WTC11 (cell line): ENCODE measurements at regions not wholly inside any gene's neighbourhood (a gene's known extent, or its start where the extent isn't known, plus 50 kb on each side); places are given as distances from the start of the nearest gene placed in this dataset.
"Not testable (repeated sequence)": the region's sequence is repeated elsewhere in the genome, so short reads cannot be mapped to it uniquely, and the experiment has no call there.

Experiments used
- ATAC-seq: fragments of 200-7000 bp; cut with Tn5 transposase; 2 replicates; pipeline ENCODE4 v1.10.0; 2021; ENCODE audit warnings: mild to moderate bottlenecking, moderate library complexity
- CTCF ChIA-PET: fragments of 300-600 bp; sonication (Branson Sonifier 250); formaldehyde crosslinking; loops from one replicate; lab custom pipeline; 2021; ENCODE audit warnings: antibody characterized with exemption; lab: Charles Lee
- POLR2A ChIA-PET: fragments of 350-600 bp; sonication (Branson Sonifier 250); formaldehyde crosslinking; loops from one replicate; lab custom pipeline; 2021; ENCODE audit warnings: antibody characterized with exemption; lab: Charles Lee
- DNase-seq: peaks from one replicate; pipeline ENCODE4 v3.0.0; 2021; ENCODE audit warnings: low spot score
- H3K27ac Mint-ChIP-seq: 2 replicates; pipeline ENCODE4 v1.8.0; 2021; ENCODE audit warnings: mixed read lengths
- H3K27me3 Mint-ChIP-seq: 2 replicates; pipeline ENCODE4 v1.8.0; 2021; ENCODE audit warnings: low read depth, mild to moderate bottlenecking, moderate library complexity, mixed read lengths
- H3K36me3 Mint-ChIP-seq: 2 replicates; pipeline ENCODE4 v1.8.0; 2021; ENCODE audit warnings: mixed read lengths
- H3K4me1 Mint-ChIP-seq: 2 replicates; pipeline ENCODE4 v1.8.0; 2022; ENCODE audit warnings: mixed read lengths
- H3K4me3 Mint-ChIP-seq: 2 replicates; pipeline ENCODE4 v1.8.0; 2021; ENCODE audit warnings: mild to moderate bottlenecking, moderate library complexity, mixed read lengths
- H3K9me3 Mint-ChIP-seq: 2 replicates; pipeline ENCODE4 v1.8.0; 2021; ENCODE audit warnings: mixed read lengths
- EMX1 ChIP-seq: fragments of 250-450 bp; sonication (Bioruptor Pico); IDR thresholded peaks from 2 replicates; pipeline ENCODE4 v1.8.0; 2021; ENCODE audit warnings: mild to moderate bottlenecking
- FOXP1 ChIP-seq: sonication (generic); formaldehyde crosslinking; IDR thresholded peaks from 2 replicates; pipeline ENCODE4 v1.8.0; 2022; ENCODE audit warnings: missing genetic modification reagents, mild to moderate bottlenecking, moderate library complexity, borderline replicate concordance
- HMGA2 ChIP-seq: fragments of 250-450 bp; sonication (Bioruptor Pico); IDR thresholded peaks from 2 replicates; pipeline ENCODE4 v1.4.0; 2021; ENCODE audit warnings: mild to moderate bottlenecking, moderate library complexity
- JUN ChIP-seq: sonication (generic); formaldehyde crosslinking; IDR thresholded peaks from 2 replicates; pipeline ENCODE4 v1.8.0; 2023; ENCODE audit warnings: mild to moderate bottlenecking, missing genetic modification reagents
- NFE2L1 ChIP-seq: sonication (generic); formaldehyde crosslinking; IDR thresholded peaks from 2 replicates; pipeline ENCODE4 v1.8.1; 2023; ENCODE audit warnings: missing genetic modification reagents
- NFYB ChIP-seq: sonication (generic); formaldehyde crosslinking; conservative IDR thresholded peaks from 2 replicates; pipeline ENCODE4 v1.8.0; 2022; ENCODE audit warnings: low read depth, missing genetic modification reagents
- NR1H2 ChIP-seq: sonication (generic); formaldehyde crosslinking; IDR thresholded peaks from 2 replicates; pipeline ENCODE4 v1.9.0; 2021; ENCODE audit warnings: mild to moderate bottlenecking, moderate library complexity, missing genetic modification reagents
- RELA ChIP-seq: sonication (generic); formaldehyde crosslinking; IDR thresholded peaks from 2 replicates; pipeline ENCODE4 v1.8.1; 2022; ENCODE audit warnings: missing genetic modification reagents, mild to moderate bottlenecking, borderline replicate concordance
- SMAD4 ChIP-seq: sonication (generic); formaldehyde crosslinking; IDR thresholded peaks from 2 replicates; pipeline ENCODE4 v1.8.0; 2022; ENCODE audit warnings: mild to moderate bottlenecking, missing genetic modification reagents
- SOX15 ChIP-seq: fragments of 250-450 bp; sonication (Bioruptor Pico); IDR thresholded peaks from 2 replicates; pipeline ENCODE4 v1.9.0; 2021; ENCODE audit warnings: mild to moderate bottlenecking
- TEAD4 ChIP-seq: sonication (generic); formaldehyde crosslinking; IDR thresholded peaks from 2 replicates; pipeline ENCODE4 v1.8.0; 2022; ENCODE audit warnings: mild to moderate bottlenecking, missing genetic modification reagents
- ZNF396 ChIP-seq: fragments of 250-450 bp; sonication (Bioruptor Pico); IDR thresholded peaks from 2 replicates; pipeline ENCODE4 v1.8.0; 2021; ENCODE audit warnings: mild to moderate bottlenecking, moderate library complexity, borderline replicate concordance
- TF ChIP-seq, protein P1 (sequence below): sonication (generic); formaldehyde crosslinking; IDR thresholded peaks from 2 replicates; pipeline ENCODE4 v1.8.0; 2022; ENCODE audit warnings: missing genetic modification reagents
- TF ChIP-seq, protein P2 (sequence below): sonication (generic); formaldehyde crosslinking; IDR thresholded peaks from 2 replicates; pipeline ENCODE4 v1.8.1; 2023; ENCODE audit warnings: mild to moderate bottlenecking, missing genetic modification reagents, borderline replicate concordance
- TF ChIP-seq, protein P3 (sequence below): sonication (generic); formaldehyde crosslinking; IDR thresholded peaks from 2 replicates; pipeline ENCODE4 v1.8.1; 2022; ENCODE audit warnings: low read depth, mild to moderate bottlenecking, moderate library complexity, missing genetic modification reagents, borderline replicate concordance
- TF ChIP-seq, protein P4 (sequence below): sonication (generic); formaldehyde crosslinking; IDR thresholded peaks from 2 replicates; pipeline ENCODE4 v1.8.0; 2022; ENCODE audit warnings: mild to moderate bottlenecking, missing genetic modification reagents
- TF ChIP-seq, protein P5 (sequence below): fragments of 250-450 bp; sonication (Bioruptor Pico); IDR thresholded peaks from 2 replicates; pipeline ENCODE4 v2.1.2; 2022; ENCODE audit warnings: mild to moderate bottlenecking, moderate library complexity

DNA sequence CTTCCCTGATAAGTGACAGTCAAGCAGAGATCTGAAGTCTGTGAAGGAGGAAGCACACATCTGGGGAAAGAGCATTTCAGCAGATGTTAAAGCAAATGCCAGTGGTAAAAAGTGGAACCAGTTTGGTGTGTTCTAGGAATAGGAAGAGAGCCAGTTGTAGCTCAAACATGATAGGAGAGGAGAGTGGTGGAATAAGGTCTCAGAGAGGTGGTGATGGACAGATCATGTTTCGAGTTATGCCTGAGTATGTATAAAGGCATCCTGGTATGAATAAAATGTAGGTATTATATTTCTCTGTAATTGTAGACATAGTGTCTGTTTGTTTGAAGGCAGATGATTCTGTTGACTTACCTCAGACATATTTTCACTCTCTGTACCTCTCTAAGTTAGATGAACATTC is 89.1 kb downstream of the LARP7 start:
- peak overlapping the region; percentile 82 for H3K27ac Mint-ChIP-seq
- H3K36me3 Mint-ChIP-seq, result peaks cover 8% of the 10 kb centered on the region
- no peaks in the 10 kb centered on the region; the same call in 1 of the 2 replicates for H3K9me3 Mint-ChIP-seq
- DNase-seq (no peak), ATAC-seq (no peak)
- ChIA-PET CTCF (interaction anchor here (0.6 kb wide), 2 partner anchors 39 to 51 kb away, joined by 3 read pairs; no protein-coding TSS in a partner anchor), POLR2A (interaction anchor here (0.5 kb wide), 1 partner anchor 66 kb away, joined by 5 read pairs; no protein-coding TSS in a partner anchor)
- H3K4me1 Mint-ChIP-seq, result peaks cover 44% of the 10 kb centered on the region
- no peaks in the 10 kb centered on the region for H3K27me3 Mint-ChIP-seq
- no peak for TF ChIP-seq JUN
- TF ChIP-seq, protein P1, sequence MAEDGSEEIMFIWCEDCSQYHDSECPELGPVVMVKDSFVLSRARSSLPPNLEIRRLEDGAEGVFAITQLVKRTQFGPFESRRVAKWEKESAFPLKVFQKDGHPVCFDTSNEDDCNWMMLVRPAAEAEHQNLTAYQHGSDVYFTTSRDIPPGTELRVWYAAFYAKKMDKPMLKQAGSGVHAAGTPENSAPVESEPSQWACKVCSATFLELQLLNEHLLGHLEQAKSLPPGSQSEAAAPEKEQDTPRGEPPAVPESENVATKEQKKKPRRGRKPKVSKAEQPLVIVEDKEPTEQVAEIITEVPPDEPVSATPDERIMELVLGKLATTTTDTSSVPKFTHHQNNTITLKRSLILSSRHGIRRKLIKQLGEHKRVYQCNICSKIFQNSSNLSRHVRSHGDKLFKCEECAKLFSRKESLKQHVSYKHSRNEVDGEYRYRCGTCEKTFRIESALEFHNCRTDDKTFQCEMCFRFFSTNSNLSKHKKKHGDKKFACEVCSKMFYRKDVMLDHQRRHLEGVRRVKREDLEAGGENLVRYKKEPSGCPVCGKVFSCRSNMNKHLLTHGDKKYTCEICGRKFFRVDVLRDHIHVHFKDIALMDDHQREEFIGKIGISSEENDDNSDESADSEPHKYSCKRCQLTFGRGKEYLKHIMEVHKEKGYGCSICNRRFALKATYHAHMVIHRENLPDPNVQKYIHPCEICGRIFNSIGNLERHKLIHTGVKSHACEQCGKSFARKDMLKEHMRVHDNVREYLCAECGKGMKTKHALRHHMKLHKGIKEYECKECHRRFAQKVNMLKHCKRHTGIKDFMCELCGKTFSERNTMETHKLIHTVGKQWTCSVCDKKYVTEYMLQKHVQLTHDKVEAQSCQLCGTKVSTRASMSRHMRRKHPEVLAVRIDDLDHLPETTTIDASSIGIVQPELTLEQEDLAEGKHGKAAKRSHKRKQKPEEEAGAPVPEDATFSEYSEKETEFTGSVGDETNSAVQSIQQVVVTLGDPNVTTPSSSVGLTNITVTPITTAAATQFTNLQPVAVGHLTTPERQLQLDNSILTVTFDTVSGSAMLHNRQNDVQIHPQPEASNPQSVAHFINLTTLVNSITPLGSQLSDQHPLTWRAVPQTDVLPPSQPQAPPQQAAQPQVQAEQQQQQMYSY (CRISPR knock-in tag), result 0 out of 2 replicates have a peak, but pooled peaks have one; percentile 28
- H3K4me3 Mint-ChIP-seq, result no peak overlapping the region

DNA sequence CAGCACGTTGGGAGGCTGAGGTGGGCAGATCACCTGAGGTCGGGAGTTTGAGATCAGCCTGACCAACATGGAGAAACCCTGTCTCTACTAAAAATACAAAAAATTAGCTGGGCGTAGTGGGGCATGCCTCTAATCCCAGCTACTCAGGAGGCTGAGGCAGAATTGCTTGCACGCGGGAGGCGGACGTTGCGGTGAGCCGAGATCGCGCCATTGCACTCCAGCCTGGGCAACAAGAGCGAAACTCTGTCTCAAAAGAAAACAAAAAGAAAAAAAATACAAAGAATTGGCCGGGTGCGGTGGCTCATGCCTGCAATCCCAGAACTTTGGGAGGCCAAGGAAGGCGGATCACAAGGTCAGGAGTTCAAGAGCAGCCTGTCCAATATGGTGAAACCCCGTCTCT is 90.8 kb downstream of the LARP7 start:
- H3K36me3 Mint-ChIP-seq, H3K4me3 Mint-ChIP-seq, H3K9me3 Mint-ChIP-seq, ATAC-seq, H3K27me3 Mint-ChIP-seq, CTCF ChIA-PET, DNase-seq, POLR2A ChIA-PET: not testable (repeated sequence)
- Mint-ChIP-seq H3K4me1 (peaks cover 44% of the 10 kb centered on the region), H3K27ac (peak overlapping the region; percentile 89)

DNA sequence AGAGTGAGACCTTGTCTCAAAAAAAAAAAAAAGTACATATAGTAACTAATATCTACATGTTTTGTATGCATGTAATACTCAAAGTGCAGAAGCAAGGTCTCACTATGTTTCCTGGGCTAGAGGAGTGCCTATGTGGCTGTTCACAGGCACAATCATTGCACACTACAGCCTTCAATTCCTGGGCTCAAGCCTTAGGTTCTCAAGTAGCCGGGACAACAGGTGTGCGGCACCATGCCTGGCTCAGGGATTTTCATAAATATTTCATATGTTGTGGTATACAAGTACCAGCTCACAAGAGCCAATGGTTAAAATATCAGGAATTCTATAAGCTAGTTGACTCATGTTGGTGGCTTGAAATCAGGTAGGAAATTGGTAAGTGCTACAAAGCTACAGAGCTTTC is 94.8 kb downstream of the LARP7 start:
- Mint-ChIP-seq H3K36me3 (peaks cover 3% of the 10 kb centered on the region; the same call in 1 of the 2 replicates), H3K4me3 (no peak overlapping the region), H3K27me3 (no peaks in the 10 kb centered on the region), H3K9me3 (no peaks in the 10 kb centered on the region; the same call in 1 of the 2 replicates), H3K4me1 (peaks cover 48% of the 10 kb centered on the region), H3K27ac (peak overlapping the region; percentile 76; the same call in 1 of the 2 replicates)
- TF ChIP-seq NFYB (CRISPR knock-in tag) (no peak), NFE2L1 (CRISPR knock-in tag) (no peak), ZNF396 (CRISPR knock-in tag) (no peak), NR1H2 (CRISPR knock-in tag) (no peak), HMGA2 (no peak), SOX15 (no peak), EMX1 (no peak), FOXP1 (no peak), RELA (CRISPR knock-in tag) (no peak), TEAD4 (CRISPR knock-in tag) (no peak), SMAD4 (no peak)
- TF ChIP-seq, protein P2, sequence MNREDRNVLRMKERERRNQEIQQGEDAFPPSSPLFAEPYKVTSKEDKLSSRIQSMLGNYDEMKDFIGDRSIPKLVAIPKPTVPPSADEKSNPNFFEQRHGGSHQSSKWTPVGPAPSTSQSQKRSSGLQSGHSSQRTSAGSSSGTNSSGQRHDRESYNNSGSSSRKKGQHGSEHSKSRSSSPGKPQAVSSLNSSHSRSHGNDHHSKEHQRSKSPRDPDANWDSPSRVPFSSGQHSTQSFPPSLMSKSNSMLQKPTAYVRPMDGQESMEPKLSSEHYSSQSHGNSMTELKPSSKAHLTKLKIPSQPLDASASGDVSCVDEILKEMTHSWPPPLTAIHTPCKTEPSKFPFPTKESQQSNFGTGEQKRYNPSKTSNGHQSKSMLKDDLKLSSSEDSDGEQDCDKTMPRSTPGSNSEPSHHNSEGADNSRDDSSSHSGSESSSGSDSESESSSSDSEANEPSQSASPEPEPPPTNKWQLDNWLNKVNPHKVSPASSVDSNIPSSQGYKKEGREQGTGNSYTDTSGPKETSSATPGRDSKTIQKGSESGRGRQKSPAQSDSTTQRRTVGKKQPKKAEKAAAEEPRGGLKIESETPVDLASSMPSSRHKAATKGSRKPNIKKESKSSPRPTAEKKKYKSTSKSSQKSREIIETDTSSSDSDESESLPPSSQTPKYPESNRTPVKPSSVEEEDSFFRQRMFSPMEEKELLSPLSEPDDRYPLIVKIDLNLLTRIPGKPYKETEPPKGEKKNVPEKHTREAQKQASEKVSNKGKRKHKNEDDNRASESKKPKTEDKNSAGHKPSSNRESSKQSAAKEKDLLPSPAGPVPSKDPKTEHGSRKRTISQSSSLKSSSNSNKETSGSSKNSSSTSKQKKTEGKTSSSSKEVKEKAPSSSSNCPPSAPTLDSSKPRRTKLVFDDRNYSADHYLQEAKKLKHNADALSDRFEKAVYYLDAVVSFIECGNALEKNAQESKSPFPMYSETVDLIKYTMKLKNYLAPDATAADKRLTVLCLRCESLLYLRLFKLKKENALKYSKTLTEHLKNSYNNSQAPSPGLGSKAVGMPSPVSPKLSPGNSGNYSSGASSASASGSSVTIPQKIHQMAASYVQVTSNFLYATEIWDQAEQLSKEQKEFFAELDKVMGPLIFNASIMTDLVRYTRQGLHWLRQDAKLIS (CRISPR knock-in tag), result no peak
- TF ChIP-seq, protein P3, sequence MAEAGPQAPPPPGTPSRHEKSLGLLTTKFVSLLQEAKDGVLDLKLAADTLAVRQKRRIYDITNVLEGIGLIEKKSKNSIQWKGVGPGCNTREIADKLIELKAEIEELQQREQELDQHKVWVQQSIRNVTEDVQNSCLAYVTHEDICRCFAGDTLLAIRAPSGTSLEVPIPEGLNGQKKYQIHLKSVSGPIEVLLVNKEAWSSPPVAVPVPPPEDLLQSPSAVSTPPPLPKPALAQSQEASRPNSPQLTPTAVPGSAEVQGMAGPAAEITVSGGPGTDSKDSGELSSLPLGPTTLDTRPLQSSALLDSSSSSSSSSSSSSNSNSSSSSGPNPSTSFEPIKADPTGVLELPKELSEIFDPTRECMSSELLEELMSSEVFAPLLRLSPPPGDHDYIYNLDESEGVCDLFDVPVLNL (CRISPR knock-in tag), result no peak
- TF ChIP-seq, protein P4, sequence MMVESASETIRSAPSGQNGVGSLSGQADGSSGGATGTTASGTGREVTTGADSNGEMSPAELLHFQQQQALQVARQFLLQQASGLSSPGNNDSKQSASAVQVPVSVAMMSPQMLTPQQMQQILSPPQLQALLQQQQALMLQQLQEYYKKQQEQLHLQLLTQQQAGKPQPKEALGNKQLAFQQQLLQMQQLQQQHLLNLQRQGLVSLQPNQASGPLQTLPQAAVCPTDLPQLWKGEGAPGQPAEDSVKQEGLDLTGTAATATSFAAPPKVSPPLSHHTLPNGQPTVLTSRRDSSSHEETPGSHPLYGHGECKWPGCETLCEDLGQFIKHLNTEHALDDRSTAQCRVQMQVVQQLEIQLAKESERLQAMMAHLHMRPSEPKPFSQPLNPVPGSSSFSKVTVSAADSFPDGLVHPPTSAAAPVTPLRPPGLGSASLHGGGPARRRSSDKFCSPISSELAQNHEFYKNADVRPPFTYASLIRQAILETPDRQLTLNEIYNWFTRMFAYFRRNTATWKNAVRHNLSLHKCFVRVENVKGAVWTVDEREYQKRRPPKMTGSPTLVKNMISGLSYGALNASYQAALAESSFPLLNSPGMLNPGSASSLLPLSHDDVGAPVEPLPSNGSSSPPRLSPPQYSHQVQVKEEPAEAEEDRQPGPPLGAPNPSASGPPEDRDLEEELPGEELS (CRISPR knock-in tag), result no peak
- TF ChIP-seq, protein P5, sequence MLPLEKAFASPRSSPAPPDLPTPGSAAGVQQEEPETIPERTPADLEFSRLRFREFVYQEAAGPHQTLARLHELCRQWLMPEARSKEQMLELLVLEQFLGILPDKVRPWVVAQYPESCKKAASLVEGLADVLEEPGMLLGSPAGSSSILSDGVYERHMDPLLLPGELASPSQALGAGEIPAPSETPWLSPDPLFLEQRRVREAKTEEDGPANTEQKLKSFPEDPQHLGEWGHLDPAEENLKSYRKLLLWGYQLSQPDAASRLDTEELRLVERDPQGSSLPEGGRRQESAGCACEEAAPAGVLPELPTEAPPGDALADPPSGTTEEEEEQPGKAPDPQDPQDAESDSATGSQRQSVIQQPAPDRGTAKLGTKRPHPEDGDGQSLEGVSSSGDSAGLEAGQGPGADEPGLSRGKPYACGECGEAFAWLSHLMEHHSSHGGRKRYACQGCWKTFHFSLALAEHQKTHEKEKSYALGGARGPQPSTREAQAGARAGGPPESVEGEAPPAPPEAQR (CRISPR knock-in tag), result no peak
- no peak for DNase-seq
- ATAC-seq, result no peak
- ChIA-PET POLR2A (interaction anchor here (0.8 to 1.2 kb wide), 2 partner anchors 11 to 46 kb away, joined by 5 to 6 read pairs; no protein-coding TSS in a partner anchor), CTCF (interaction anchor here (0.9 to 2.3 kb wide), 5 partner anchors 10 to 34 kb away, joined by 3 to 7 read pairs (median 5); no protein-coding TSS in a partner anchor)
